GM19455 (cell line): ENCODE measurements at regions not wholly inside any gene's neighbourhood (a gene's known extent, or its start where the extent isn't known, plus 50 kb on each side); places are given as distances from the start of the nearest gene placed in this dataset.

Experiments used
- ATAC-seq: cut with Tn5 transposase; IDR thresholded peaks from one replicate; pipeline ENCODE4 v1.9.1; 2021; ENCODE audit not compliant: unreplicated experiment

DNA sequence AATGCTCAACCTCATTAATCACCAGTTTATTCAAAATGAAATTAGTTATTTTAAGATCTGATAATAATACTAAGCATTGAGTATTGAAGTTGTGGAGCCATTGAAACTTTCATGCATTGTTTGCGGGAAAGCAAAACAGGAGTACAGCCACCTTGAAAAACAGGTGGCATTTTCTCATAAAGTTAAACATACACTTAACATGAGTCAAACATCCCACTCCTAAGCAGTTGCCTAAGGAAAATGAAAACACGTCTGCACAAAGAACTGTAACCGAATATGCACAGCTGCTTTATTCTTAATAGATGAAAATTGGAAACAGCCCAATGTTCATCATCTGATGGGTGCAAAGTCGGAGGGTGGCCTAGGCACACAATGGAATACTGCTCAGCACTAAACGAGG lies 177.3 kb downstream of the IRX2 start:
- ATAC-seq, result no peak

- ATAC-seq, result no peak
Observed at GRCh38 chr5:2570586-2570985, 180.9 kb downstream of the IRX2 start.

- no peak for ATAC-seq
Observed at GRCh38 chr5:2569774-2570542, 181.5 kb downstream of the IRX2 start.

GRCh38 chr5:2569176-2569575 lies 182.3 kb downstream of the IRX2 start:
- ATAC-seq, result no peak

DNA sequence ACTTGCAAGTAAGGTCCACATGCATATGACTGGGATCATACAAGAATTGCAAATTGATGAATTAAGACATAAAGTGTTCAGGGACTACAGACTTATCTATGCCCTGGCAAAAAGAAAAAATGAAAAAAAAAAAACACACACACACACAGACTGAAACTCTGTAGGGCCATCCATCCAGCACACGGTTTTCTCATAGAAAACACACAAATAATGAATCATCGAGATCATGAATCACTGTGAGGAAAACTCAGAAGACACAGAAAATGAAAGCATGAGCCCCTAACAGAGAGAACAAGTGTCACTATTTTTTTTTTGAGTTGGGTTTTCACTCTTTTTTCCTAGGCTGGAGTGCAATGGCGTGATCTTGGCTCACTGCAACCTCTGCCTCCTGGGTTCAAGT lies 185.2 kb downstream of the IRX2 start:
- ATAC-seq, result no peak

GRCh38 chr5:2565147-2565546 lies 186.3 kb downstream of the IRX2 start:
- ATAC-seq, result no peak

- ATAC-seq, result no peak
Observed at GRCh38 chr5:2563046-2563445, 188.4 kb downstream of the IRX2 start.

GRCh38 chr5:2562036-2562435 lies 189.4 kb downstream of the IRX2 start:
- ATAC-seq, result no peak

GRCh38 chr5:2560435-2560834 lies 191.0 kb downstream of the IRX2 start:
- ATAC-seq, result no peak

- ATAC-seq, result no peak
Observed at GRCh38 chr5:2557435-2557834, 194.0 kb downstream of the IRX2 start.

DNA sequence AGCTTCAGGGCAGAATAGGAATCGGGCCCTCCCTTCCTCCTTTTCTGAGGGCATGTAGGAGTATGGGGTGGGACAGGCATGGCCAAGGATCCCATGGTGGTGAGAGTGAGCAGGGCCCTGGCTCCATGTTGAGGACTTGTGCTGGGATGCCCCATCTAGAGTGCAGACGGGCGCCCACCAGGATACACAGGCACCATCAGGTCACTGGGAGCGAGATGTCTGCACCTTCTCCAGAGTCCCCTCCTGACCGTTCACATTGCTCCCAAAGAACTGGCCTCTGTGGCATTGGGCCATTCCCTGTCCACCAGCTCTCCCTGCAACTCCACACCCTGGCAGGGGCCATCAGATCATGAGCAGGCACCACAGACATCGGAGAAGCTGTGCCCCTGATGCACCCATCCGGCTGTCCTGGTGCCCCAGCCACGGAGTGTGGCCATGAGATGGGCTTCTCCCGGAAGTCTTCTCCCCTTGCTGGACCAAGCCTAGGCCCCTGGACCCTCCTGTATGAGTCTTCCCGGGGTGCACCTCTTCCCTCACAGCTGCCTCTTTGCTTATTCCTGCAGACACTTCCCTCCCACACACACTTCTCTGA lies 195.0 kb downstream of the IRX2 start:
- ATAC-seq, result no peak

GRCh38 chr5:2553611-2554010 lies 197.9 kb downstream of the IRX2 start:
- ATAC-seq, result no peak

DNA sequence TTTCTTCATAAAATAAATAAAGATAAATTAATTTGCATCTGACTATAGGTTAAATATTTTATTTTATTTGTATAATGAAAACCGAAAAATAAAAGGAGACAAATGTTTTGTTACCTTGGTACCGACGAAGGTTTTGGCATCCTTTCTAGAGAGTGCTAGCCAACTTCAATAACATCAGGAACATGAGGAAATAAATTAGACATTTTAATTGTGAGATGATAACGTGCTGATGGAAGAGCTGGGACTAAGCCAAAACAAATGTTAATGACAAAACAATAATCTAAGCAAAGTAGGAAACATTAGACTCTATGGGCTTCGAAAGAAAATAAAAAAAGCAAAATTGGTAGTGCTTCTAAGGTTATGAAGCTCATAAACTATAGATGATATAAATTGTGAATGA lies 201.0 kb downstream of the IRX2 start:
- ATAC-seq, result no peak

DNA sequence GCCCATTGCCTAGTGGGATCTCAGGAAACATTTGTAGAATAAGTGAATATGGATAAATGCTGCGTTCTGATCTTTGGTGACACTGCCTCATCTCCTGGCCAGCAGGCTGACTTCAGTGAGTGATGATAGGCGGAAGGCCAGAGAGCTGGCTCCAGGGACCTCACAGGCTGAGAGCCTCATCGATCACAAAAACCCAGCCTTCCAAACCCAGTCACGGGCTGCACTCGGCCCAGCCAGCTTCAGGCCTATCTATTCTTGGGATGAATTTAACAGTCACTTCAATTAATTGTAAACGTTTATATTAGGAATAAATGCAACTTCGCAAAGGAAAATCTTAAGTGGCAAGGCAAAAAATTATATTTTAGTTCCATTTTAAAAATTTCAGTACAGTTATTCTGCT lies 201.6 kb downstream of the IRX2 start:
- ATAC-seq, result no peak

DNA sequence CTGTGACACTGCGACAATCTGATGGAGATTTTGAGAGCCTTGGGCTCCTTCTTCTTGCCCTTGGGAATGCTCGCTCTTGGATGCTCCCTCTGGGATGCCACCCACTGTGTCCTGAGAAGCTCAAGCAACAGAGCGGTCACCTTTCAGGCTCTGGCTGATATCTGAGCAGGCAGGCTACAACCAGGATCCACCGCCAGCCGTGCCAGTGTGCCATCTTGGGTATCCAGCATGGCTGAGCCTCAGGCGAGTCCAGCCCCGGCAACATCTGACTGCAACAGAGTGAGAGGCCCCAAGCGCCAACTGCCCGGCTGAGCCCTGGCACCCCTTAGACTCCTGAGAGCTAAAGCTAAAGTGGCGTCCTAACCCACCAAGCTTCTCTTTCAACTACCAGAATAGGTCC lies 202.1 kb downstream of the IRX2 start:
- ATAC-seq, result no peak

- no peak for ATAC-seq
Observed at GRCh38 chr5:2546938-2547337, 204.5 kb downstream of the IRX2 start.

DNA sequence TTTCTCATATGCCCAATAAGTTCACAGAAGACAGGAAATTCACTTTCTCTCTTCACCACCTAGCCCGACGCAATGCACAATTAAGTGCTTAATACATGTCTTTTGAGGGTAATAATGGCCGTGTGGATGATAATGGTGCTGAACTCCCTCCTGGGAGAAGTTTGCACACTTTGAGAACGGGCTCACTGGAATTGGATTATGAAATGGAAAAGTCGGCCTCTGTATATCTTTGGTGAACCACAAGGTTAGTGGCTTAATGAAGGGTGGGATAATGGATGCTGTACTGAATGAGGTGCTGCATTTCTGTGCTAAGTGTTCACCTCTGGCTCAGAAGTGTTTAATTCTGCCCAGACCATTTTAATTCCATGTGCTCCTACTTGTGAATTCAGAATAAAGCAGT lies 207.5 kb downstream of the IRX2 start:
- ATAC-seq, result no peak

GRCh38 chr5:2542821-2543220 lies 208.7 kb downstream of the IRX2 start:
- ATAC-seq, result no peak

- no peak for ATAC-seq
Observed at GRCh38 chr5:2542026-2542425, 209.5 kb downstream of the IRX2 start.

DNA sequence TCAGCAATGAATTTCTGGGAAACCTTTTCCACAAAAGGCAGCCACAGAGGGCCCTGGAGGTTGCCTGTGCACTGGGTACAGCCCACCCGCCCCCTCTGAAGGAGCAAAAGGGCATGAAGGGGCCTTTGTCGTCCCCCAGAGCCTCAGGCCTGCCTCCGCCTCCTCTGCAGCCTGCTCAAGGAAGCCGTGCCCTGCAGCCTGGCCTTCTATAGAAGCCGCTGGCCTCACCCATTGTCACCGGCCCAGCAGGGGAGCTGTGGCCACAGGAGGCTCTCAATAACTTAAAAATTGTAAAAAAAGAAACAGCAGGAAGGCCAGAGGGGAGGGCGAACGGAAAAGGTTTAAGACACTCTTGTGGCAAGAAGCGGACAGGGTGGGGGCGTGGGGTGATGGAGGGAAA lies 213.3 kb downstream of the IRX2 start:
- no peak for ATAC-seq

DNA sequence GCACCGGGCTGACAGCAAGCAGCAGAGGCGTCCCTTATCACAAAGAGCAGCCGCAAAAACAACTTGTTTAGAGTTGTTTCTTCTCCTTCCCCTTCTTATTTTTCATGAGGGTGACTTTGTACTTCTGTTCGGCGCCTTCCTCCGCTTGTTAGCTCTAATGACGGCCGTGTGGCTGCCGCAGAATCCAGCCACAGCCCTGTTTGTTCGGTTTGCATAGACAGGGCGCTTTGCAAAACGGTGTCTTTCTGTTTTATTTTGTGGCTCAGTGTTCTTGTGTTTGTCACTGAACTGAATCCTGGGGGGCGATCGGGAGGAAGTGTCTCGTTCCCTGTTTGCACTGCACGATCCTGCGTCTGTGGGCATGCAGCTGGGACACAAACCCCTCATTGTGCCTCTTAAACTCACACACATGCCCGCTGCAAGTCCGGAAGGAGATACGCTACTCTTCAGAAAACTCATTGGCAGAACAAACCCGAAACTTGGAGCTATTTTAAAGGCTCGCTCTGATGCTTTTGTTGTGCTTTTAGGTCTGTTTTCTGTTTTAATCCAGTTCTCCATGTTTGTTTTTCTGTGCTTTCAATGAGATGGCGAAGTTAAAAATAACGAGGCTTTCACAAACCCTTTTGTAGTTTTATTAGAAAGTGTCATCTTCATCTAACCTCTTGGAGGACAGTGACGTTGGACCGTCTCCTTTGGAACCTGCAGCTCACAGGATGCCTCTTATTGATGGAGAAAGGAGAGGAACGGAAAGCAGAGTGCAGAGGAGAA lies 213.9 kb downstream of the IRX2 start:
- ATAC-seq, result no peak
